Uterus (tissue), 3 donors: ENCODE measurements at regions not wholly inside any gene's neighbourhood (a gene's known extent, or its start where the extent isn't known, plus 50 kb on each side); places are given as distances from the start of the nearest gene placed in this dataset.

Experiments used
- DNase-seq, 2 donors: peaks; one replicate each; pipeline ENCODE4 v3.0.0-alpha.2; 2019 to 2020
- H3K27ac ChIP-seq, 2 donors: fragments of 200-600 bp; sonication (generic); 1 replicate in 1 of 2; 2 replicates in 1 of 2; pipeline ENCODE4 v1.5.1; 2016 to 2018
- H3K27me3 ChIP-seq, 2 donors: fragments of 200-600 bp; sonication (generic); one replicate each; pipeline ENCODE4 v1.5.1; 2018 to 2019; ENCODE audit warnings: control low read depth in 1 of 2
- H3K36me3 ChIP-seq, 2 donors: fragments of 200-600 bp; sonication (generic); one replicate each; pipeline ENCODE4 v1.5.1; 2019; ENCODE audit warnings: control low read depth in 1 of 2
- H3K4me1 ChIP-seq, 2 donors: fragments of 200-600 bp; sonication (generic); one replicate each; pipeline ENCODE4 v1.5.1; 2018 to 2019; ENCODE audit warnings: control low read depth in 1 of 2
- H3K4me3 ChIP-seq, 2 donors: fragments of 200-600 bp; sonication (generic); 1 replicate in 1 of 2; 2 replicates in 1 of 2; pipeline ENCODE4 v1.5.1; 2018 to 2019; ENCODE audit warnings: mild to moderate bottlenecking in 1 of 2
- H3K9me3 ChIP-seq, 2 donors: fragments of 200-600 bp; sonication (generic); one replicate each; pipeline ENCODE4 v1.5.1; 2019; ENCODE audit warnings: control low read depth in 1 of 2
- CTCF ChIP-seq, 4 experiments: fragments of 200-600 bp in 2 of 4; fragments of 450-650 bp in 2 of 4; sonication (generic) in 2 of 4; IDR thresholded peaks; one replicate each; pipeline ENCODE4 v1.5.1; 2016 to 2019; ENCODE audit warnings: antibody characterized with exemption in 4 of 4, mild to moderate bottlenecking in 2 of 4, moderate library complexity in 1 of 4
- POLR2A ChIP-seq, 2 donors: fragments of 450-650 bp; IDR thresholded peaks; one replicate each; pipeline ENCODE4 v1.6.1; 2016; ENCODE audit warnings: antibody characterized with exemption in 2 of 2, mild to moderate bottlenecking in 1 of 2, moderate library complexity in 1 of 2
- intact Hi-C: fragments of 100-400 bp; cut with DNase I; formaldehyde crosslinking; loops from one replicate; pipeline ENCODE4 v1.15.1; 2023; ENCODE audit warnings: low total_unique reads
- donor health status: DM: yes; HTN: yes; CAD: no.

- H3K9me3 ChIP-seq, result peaks cover 0 to 3% of the 10 kb centered on the region in 2 donors
- intact Hi-C loops, result no loop called here
- H3K27ac ChIP-seq, result no peak overlapping the region
- TF ChIP-seq POLR2A (IDR thresholded peaks at IDR 0.05) (no peak), CTCF (IDR thresholded peaks at IDR 0.05) (no peak)
- no peak for DNase-seq
- H3K36me3 ChIP-seq, result no peaks in the 10 kb centered on the region
- H3K4me3 ChIP-seq, result no peak overlapping the region
- H3K4me1 ChIP-seq, result no peaks in the 10 kb centered on the region
- H3K27me3 ChIP-seq, result no peaks in the 10 kb centered on the region
These were observed 1808.6 kb upstream of the NUDT12 start for GRCh38 chr5:105371169-105371568.

GRCh38 chr5:105350486-105351140 lies 1788.0 kb upstream of the NUDT12 start:
- H3K36me3 ChIP-seq, result no peaks in the 10 kb centered on the region
- no peak for TF ChIP-seq POLR2A (IDR thresholded peaks at IDR 0.05)
- TF ChIP-seq CTCF (IDR thresholded peaks at IDR 0.05), result no peak
- H3K27me3 ChIP-seq, result no peaks in the 10 kb centered on the region
- H3K4me3 ChIP-seq, result no peak overlapping the region
- H3K27ac ChIP-seq, result no peak overlapping the region
- H3K9me3 ChIP-seq, result no peaks in the 10 kb centered on the region
- DNase-seq, result no peak
- H3K4me1 ChIP-seq, result no peaks in the 10 kb centered on the region
- intact Hi-C loops, result no loop called here

GRCh38 chr5:105331558-105331957 lies 1769.0 kb upstream of the NUDT12 start:
- no peak overlapping the region for H3K27ac ChIP-seq
- H3K27me3 ChIP-seq, result no peaks in the 10 kb centered on the region
- H3K9me3 ChIP-seq, result no peaks in the 10 kb centered on the region
- TF ChIP-seq CTCF (IDR thresholded peaks at IDR 0.05) (no peak), POLR2A (IDR thresholded peaks at IDR 0.05) (no peak)
- no peaks in the 10 kb centered on the region for H3K36me3 ChIP-seq
- DNase-seq, result no peak
- H3K4me3 ChIP-seq, result no peak overlapping the region
- H3K4me1 ChIP-seq, result no peaks in the 10 kb centered on the region
- intact Hi-C loops, result no loop called here

GRCh38 chr5:105330185-105330584 lies 1767.6 kb upstream of the NUDT12 start:
- TF ChIP-seq POLR2A (IDR thresholded peaks at IDR 0.05), result no peak
- no peak for TF ChIP-seq CTCF (IDR thresholded peaks at IDR 0.05)
- Histone ChIP-seq H3K9me3 (no peaks in the 10 kb centered on the region), H3K27me3 (no peaks in the 10 kb centered on the region), H3K4me1 (no peaks in the 10 kb centered on the region), H3K36me3 (no peaks in the 10 kb centered on the region), H3K4me3 (no peak overlapping the region), H3K27ac (no peak overlapping the region)
- DNase-seq, result no peak
- intact Hi-C loops, result no loop called here

GRCh38 chr5:105304859-105305258 lies 1742.3 kb upstream of the NUDT12 start:
- no peak for DNase-seq
- intact Hi-C loops, result no loop called here
- Histone ChIP-seq H3K9me3 (no peaks in the 10 kb centered on the region), H3K4me1 (no peaks in the 10 kb centered on the region), H3K27me3 (no peaks in the 10 kb centered on the region), H3K27ac (no peak overlapping the region), H3K36me3 (no peaks in the 10 kb centered on the region), H3K4me3 (no peak overlapping the region)
- TF ChIP-seq CTCF (IDR thresholded peaks at IDR 0.05) (no peak), POLR2A (IDR thresholded peaks at IDR 0.05) (no peak)
